GM21786 (cell line): ENCODE measurements at regions not wholly inside any gene's neighbourhood (a gene's known extent, or its start where the extent isn't known, plus 50 kb on each side); places are given as distances from the start of the nearest gene placed in this dataset.
"Not testable (repeated sequence)": the region's sequence is repeated elsewhere in the genome, so short reads cannot be mapped to it uniquely, and the experiment has no call there.

ENCODE experiments used
- ATAC-seq: cut with Tn5 transposase; IDR thresholded peaks from one replicate; pipeline ENCODE4 v1.9.1; 2021; ENCODE audit not compliant: unreplicated experiment

- ATAC-seq = no peak
Observed at GRCh38 chr16:29148867-29149272, 164.0 kb downstream of the LAT start.

- ATAC-seq = no peak
Observed at GRCh38 chr16:29148131-29148691, 163.4 kb downstream of the LAT start.

GRCh38 chr16:29147710-29148109, 162.9 kb downstream of the LAT start:
- not testable (repeated sequence) for ATAC-seq

GRCh38 chr16:29146808-29147643, 162.2 kb downstream of the LAT start:
- ATAC-seq = not testable (repeated sequence)

GRCh38 chr16:29146266-29146665, 161.4 kb downstream of the LAT start:
- no peak for ATAC-seq

- not testable (repeated sequence) for ATAC-seq
Observed at GRCh38 chr16:29145486-29146225, 160.8 kb downstream of the LAT start.

GRCh38 chr16:29145086-29145485, 160.2 kb downstream of the LAT start:
- not testable (repeated sequence) for ATAC-seq

GRCh38 chr16:29144669-29145062, 159.8 kb downstream of the LAT start:
- ATAC-seq = not testable (repeated sequence)

- not testable (repeated sequence) for ATAC-seq
Observed at GRCh38 chr16:29143739-29144668, 159.2 kb downstream of the LAT start.

GRCh38 chr16:29142506-29142905, 157.7 kb downstream of the LAT start:
- ATAC-seq = not testable (repeated sequence)

GRCh38 chr16:29141586-29142324, 156.9 kb downstream of the LAT start:
- ATAC-seq = no peak

GRCh38 chr16:29141121-29141520, 156.3 kb downstream of the LAT start:
- ATAC-seq = not testable (repeated sequence)

GRCh38 chr16:29139901-29140855, 155.3 kb downstream of the LAT start:
- not testable (repeated sequence) for ATAC-seq

GRCh38 chr16:29139261-29139802, 154.5 kb downstream of the LAT start:
- ATAC-seq = no peak

- not testable (repeated sequence) for ATAC-seq
Observed at GRCh38 chr16:29138698-29139097, 153.8 kb downstream of the LAT start.

- ATAC-seq = not testable (repeated sequence)
Observed at GRCh38 chr16:29137894-29138662, 153.2 kb downstream of the LAT start.

GRCh38 chr16:29137461-29137860, 152.6 kb downstream of the LAT start:
- not testable (repeated sequence) for ATAC-seq

GRCh38 chr16:29136916-29137315, 152.1 kb downstream of the LAT start:
- ATAC-seq = not testable (repeated sequence)
